Peyer's patch (tissue), 4 donors: ENCODE measurements at regions not wholly inside any gene's neighbourhood (a gene's known extent, or its start where the extent isn't known, plus 50 kb on each side); places are given as distances from the start of the nearest gene placed in this dataset.

Experiments
- DNase-seq, 3 donors: peaks; one replicate each; pipeline ENCODE4 v3.0.0-alpha.2; 2017 to 2019
- H3K27ac ChIP-seq, 4 donors: fragments of 200-600 bp; sonication (generic); one replicate each; pipeline ENCODE4 v1.5.1; 2016 to 2019
- H3K27me3 ChIP-seq, 2 donors: fragments of 200-600 bp; sonication (generic); one replicate each; pipeline ENCODE4 v1.5.1; 2019
- H3K36me3 ChIP-seq, 3 donors: fragments of 200-600 bp; sonication (generic); one replicate each; pipeline ENCODE4 v1.5.1; 2016 to 2019
- H3K4me1 ChIP-seq, 4 donors: fragments of 200-600 bp; sonication (generic); one replicate each; pipeline ENCODE4 v1.5.1; 2016 to 2019
- H3K4me3 ChIP-seq, 4 donors: fragments of 200-600 bp; sonication (generic); 1 replicate in 3 of 4; 2 replicates in 1 of 4; pipeline ENCODE4 v1.5.1; 2016 to 2019; ENCODE audit warnings: mild to moderate bottlenecking in 1 of 4
- H3K9me3 ChIP-seq, 4 donors: fragments of 200-600 bp; sonication (generic); one replicate each; pipeline ENCODE4 v1.5.1; 2016 to 2019; ENCODE audit warnings: mild to moderate bottlenecking in 1 of 4
- POLR2A ChIP-seq, 2 donors: fragments of 450-650 bp; IDR thresholded peaks; one replicate each; pipeline ENCODE4 v1.5.1; 2017; ENCODE audit warnings: antibody characterized with exemption in 2 of 2, mild to moderate bottlenecking in 2 of 2, moderate library complexity in 2 of 2
- TF ChIP-seq, protein P1 (sequence below), 6 experiments: fragments of 450-650 bp in 4 of 6; fragments of 200-600 bp in 2 of 6; sonication (generic) in 1 of 6; IDR thresholded peaks; one replicate each; pipeline ENCODE4 v1.5.1; 2017 to 2019; ENCODE audit warnings: antibody characterized with exemption in 6 of 6, mild to moderate bottlenecking in 3 of 6, moderate library complexity in 1 of 6

DNA sequence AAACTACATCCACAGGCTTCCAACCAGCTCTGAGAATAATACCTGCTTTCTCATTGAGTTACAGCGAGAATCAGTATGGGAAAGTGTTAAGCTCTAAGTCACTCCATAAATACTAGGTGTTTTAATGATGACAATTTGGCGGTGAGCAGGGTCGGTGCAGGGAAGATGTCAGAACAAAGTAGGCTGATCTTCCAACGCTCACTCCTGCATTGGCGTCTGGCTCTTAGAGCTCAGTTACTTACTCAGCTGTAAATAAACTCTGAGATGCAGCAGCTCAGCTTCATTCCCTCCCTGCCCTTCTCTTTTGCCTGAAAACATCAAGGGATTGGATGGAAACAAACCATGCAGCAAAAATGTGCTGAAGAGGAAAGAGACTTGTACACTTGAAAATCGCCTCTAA lies 102.5 kb upstream of the SPACA1 start:
- Histone ChIP-seq H3K36me3 (no peaks in the 10 kb centered on the region), H3K9me3 (no peaks in the 10 kb centered on the region), H3K27me3 (no peaks in the 10 kb centered on the region), H3K4me1 (no peaks in the 10 kb centered on the region), H3K27ac (no peak overlapping the region), H3K4me3 (no peak overlapping the region)
- DNase-seq = no peak
- TF ChIP-seq POLR2A (IDR thresholded peaks at IDR 0.05) = no peak
- TF ChIP-seq, protein P1, sequence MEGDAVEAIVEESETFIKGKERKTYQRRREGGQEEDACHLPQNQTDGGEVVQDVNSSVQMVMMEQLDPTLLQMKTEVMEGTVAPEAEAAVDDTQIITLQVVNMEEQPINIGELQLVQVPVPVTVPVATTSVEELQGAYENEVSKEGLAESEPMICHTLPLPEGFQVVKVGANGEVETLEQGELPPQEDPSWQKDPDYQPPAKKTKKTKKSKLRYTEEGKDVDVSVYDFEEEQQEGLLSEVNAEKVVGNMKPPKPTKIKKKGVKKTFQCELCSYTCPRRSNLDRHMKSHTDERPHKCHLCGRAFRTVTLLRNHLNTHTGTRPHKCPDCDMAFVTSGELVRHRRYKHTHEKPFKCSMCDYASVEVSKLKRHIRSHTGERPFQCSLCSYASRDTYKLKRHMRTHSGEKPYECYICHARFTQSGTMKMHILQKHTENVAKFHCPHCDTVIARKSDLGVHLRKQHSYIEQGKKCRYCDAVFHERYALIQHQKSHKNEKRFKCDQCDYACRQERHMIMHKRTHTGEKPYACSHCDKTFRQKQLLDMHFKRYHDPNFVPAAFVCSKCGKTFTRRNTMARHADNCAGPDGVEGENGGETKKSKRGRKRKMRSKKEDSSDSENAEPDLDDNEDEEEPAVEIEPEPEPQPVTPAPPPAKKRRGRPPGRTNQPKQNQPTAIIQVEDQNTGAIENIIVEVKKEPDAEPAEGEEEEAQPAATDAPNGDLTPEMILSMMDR (IDR thresholded peaks at IDR 0.05) = no peak

DNA sequence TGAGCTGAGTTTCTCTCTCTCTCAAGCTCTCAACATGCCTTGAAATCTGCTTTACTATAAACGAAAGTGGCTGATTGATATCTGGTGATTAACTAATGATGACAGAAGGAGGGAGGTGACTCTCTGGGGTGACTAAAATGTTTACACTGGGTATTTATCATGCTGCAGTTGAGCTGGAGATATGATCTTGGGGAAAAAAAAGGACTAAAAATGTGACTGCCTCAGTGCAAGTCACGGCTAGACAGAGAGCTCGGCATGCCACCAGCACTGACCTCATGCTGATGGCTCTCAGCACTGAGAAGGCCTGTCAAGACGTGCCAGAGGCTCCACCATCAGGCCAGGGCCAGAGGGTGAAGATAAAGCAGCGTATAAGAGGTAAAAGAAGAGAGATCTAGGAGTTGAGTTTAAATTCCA lies 103.1 kb upstream of the SPACA1 start:
- DNase-seq = no peak
- Histone ChIP-seq H3K27me3 (no peaks in the 10 kb centered on the region), H3K9me3 (no peaks in the 10 kb centered on the region), H3K4me1 (no peaks in the 10 kb centered on the region), H3K27ac (no peak overlapping the region), H3K36me3 (no peaks in the 10 kb centered on the region), H3K4me3 (no peak overlapping the region)
- TF ChIP-seq POLR2A (IDR thresholded peaks at IDR 0.05) = no peak
- TF ChIP-seq, protein P1 (IDR thresholded peaks at IDR 0.05) = no peak

DNA sequence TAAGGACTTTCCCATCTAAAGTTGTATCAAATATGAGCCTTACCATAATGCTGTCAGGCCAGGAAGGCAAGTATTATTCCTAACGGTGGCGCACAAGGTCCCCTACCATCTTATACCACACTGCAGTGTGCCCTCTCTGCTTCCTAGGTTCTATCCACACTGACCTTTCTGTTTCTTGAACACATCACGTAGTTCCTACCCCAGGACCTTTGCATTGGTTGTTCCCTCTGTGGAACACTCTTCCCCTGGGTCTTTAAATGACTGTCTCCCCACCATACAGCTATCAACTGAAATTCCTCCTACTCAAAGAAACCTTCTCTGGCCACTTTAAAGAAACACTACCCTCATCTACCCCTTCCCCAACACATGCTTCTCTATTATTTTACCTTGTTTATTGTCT lies 104.5 kb upstream of the SPACA1 start:
- Histone ChIP-seq H3K4me3 (no peak overlapping the region), H3K27me3 (no peaks in the 10 kb centered on the region), H3K27ac (no peak overlapping the region), H3K9me3 (no peaks in the 10 kb centered on the region), H3K4me1 (no peaks in the 10 kb centered on the region), H3K36me3 (no peaks in the 10 kb centered on the region)
- no peak for DNase-seq
- TF ChIP-seq POLR2A (IDR thresholded peaks at IDR 0.05) = no peak
- TF ChIP-seq, protein P1 (IDR thresholded peaks at IDR 0.05) = no peak

DNA sequence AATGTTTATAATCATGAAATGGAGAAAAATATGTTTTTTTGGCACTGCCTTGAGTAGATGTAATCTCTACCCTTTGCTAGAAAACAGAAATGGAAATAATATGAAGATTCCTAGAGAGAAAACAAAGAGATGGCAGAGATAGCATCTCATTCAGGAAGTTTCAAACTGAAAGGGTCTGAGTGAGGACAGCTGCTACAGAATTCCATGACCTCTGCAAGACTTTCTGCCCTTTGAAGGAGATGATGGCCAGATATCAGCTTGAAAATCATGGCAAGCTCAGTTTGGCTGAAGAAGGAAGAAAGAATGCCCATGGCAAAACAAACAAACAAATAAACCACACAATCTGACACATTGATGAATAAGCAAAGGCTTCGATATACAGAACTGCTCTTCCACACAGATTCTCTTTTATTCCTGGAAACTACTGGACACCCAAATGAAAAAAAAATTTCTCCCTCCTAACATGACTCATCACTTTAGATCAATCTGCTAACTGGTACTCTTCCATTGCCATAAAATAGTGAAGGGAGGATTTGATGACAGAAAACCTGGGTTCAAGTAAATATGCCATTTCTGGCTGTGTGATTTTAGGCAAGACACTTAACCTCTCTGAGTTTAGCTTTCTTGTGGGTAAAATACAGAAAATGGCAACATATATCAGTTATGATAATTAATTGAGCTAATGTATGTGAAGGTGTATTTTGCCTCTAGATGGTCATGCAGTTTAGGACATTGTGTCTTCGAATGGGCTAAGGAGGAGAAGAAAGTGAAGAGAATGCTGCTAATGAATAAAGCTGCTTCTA lies 105.9 kb upstream of the SPACA1 start:
- Histone ChIP-seq H3K9me3 (no peaks in the 10 kb centered on the region), H3K36me3 (no peaks in the 10 kb centered on the region), H3K4me3 (no peak overlapping the region), H3K27me3 (no peaks in the 10 kb centered on the region), H3K4me1 (no peaks in the 10 kb centered on the region), H3K27ac (no peak overlapping the region)
- TF ChIP-seq POLR2A (IDR thresholded peaks at IDR 0.05) = no peak
- TF ChIP-seq, protein P1 (IDR thresholded peaks at IDR 0.05) = no peak
- no peak for DNase-seq

DNA sequence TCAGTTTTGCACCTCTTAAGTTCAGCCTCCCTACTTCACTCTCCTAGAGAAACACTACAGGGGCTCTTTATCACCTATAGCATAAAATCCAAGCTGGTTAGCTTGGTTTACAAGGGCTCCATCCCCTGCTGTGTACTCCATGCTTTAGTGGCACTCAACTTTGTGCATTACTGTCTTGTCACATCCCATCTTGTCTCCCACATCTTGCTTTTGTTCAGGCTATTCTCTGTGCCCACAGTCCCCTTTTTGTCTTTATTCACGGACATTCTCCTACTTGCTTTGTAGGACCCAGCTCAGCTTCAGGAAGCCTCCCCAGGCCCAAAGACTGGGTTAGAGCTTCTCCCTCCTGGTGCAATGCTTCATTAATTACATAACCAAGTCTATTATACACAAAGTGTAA lies 107.9 kb upstream of the SPACA1 start:
- Histone ChIP-seq H3K4me3 (no peak overlapping the region), H3K4me1 (no peaks in the 10 kb centered on the region), H3K27ac (no peak overlapping the region), H3K9me3 (no peaks in the 10 kb centered on the region), H3K36me3 (no peaks in the 10 kb centered on the region), H3K27me3 (no peaks in the 10 kb centered on the region)
- no peak for DNase-seq
- TF ChIP-seq, protein P1 (IDR thresholded peaks at IDR 0.05) = no peak
- no peak for TF ChIP-seq POLR2A (IDR thresholded peaks at IDR 0.05)
